LNCaP clone FGC (cell line): ENCODE measurements at regions not wholly inside any gene's neighbourhood (a gene's known extent, or its start where the extent isn't known, plus 50 kb on each side); places are given as distances from the start of the nearest gene placed in this dataset.

Source experiments
- DNase-seq: peaks from one replicate; pipeline ENCODE4 v3.0.0-alpha.2; 2011; ENCODE audit warnings: low read depth
- H3K4me3 ChIP-seq: 2 replicates; pipeline ENCODE4 v1.5.1; 2011; ENCODE audit warnings: mild to moderate bottlenecking, low read depth, low read length, control low read depth
- CTCF ChIP-seq: IDR thresholded peaks from 2 replicates; pipeline ENCODE4 v1.5.1; 2012; ENCODE audit warnings: mild to moderate bottlenecking; ENCODE audit not compliant: control insufficient read depth, insufficient read depth; ENCODE audit errors: extremely low read depth

- no peak overlapping the region for H3K4me3 ChIP-seq
- no peak for TF ChIP-seq CTCF
- no peak for DNase-seq
These were observed 1501.0 kb downstream of the SI start for GRCh38 chr3:163577271-163577670.

- H3K4me3 ChIP-seq, result no peak overlapping the region
- DNase-seq, result no peak
- no peak for TF ChIP-seq CTCF
These were observed 1502.0 kb downstream of the SI start for GRCh38 chr3:163576314-163576713.

- TF ChIP-seq CTCF, result no peak
- no peak overlapping the region for H3K4me3 ChIP-seq
- no peak for DNase-seq
These were observed 1505.0 kb downstream of the SI start for GRCh38 chr3:163573324-163573723.

GRCh38 chr3:163572856-163573255, 1505.4 kb downstream of the SI start:
- no peak overlapping the region for H3K4me3 ChIP-seq
- TF ChIP-seq CTCF, result no peak
- DNase-seq, result no peak

GRCh38 chr3:163563485-163563884, 1514.8 kb downstream of the SI start:
- no peak overlapping the region for H3K4me3 ChIP-seq
- TF ChIP-seq CTCF, result no peak
- no peak for DNase-seq

- no peak overlapping the region for H3K4me3 ChIP-seq
- no peak for TF ChIP-seq CTCF
- no peak for DNase-seq
These were observed 1515.7 kb downstream of the SI start for GRCh38 chr3:163562625-163563024.

GRCh38 chr3:163561151-163561550, 1517.1 kb downstream of the SI start:
- no peak overlapping the region for H3K4me3 ChIP-seq
- TF ChIP-seq CTCF, result no peak
- DNase-seq, result no peak
